H1 (cell line): ENCODE measurements at regions not wholly inside any gene's neighbourhood (a gene's known extent, or its start where the extent isn't known, plus 50 kb on each side); places are given as distances from the start of the nearest gene placed in this dataset.

Experiments
- RAD21 ChIP-seq, 2 experiments: IDR thresholded peaks in 1 of 2; conservative IDR thresholded peaks in 1 of 2; 2 replicates each; pipeline ENCODE4 v1.6.1; 2011; ENCODE audit warnings: low read depth in 2 of 2, low read length in 2 of 2, improper control_type of control experiment in 1 of 2, inconsistent platforms in 1 of 2, mild to moderate bottlenecking in 1 of 2, moderate library complexity in 1 of 2
- TEAD4 ChIP-seq: IDR thresholded peaks from 2 replicates; pipeline ENCODE4 v1.6.1; 2012; ENCODE audit warnings: low read depth, low read length, inconsistent platforms, mixed read lengths
- USF2 ChIP-seq: IDR thresholded peaks from 2 replicates; pipeline ENCODE4 v1.6.1; 2011; ENCODE audit warnings: low read length, improper control_type of control experiment

- TF ChIP-seq RAD21 (IDR thresholded peaks at IDR 0.05 in 1 of 2, conservative IDR thresholded peaks at IDR 0.05 in 1 of 2; ENCODE audit: low read depth in 2 of 2, low read length in 2 of 2) (no peak), TEAD4 (no peak), USF2 (no peak)
- TF ChIP-seq, all 59 proteins: peak for 0
Measured at GRCh38 chr7:130907439-130907838, 173.4 kb upstream of the KLF14 start (continued).
